Fibroblast of lung (primary cell): ENCODE measurements at regions not wholly inside any gene's neighbourhood (a gene's known extent, or its start where the extent isn't known, plus 50 kb on each side); places are given as distances from the start of the nearest gene placed in this dataset.

Experiments
- DNase-seq, 2 donors: peaks; one replicate each; pipeline versions ENCODE4 v3.0.0 to v3.0.0-alpha.2; 2010; ENCODE audit warnings: low read depth in 2 of 2
- H2AFZ ChIP-seq: 2 replicates; pipeline ENCODE4 v1.5.1; 2012; ENCODE audit warnings: low read length, control low read depth, inconsistent platforms
- H3K27ac ChIP-seq: 2 replicates; pipeline ENCODE4 v1.5.1; 2011; ENCODE audit warnings: low read length, control low read depth; ENCODE audit not compliant: insufficient read depth
- H3K27me3 ChIP-seq: 2 replicates; pipeline ENCODE4 v1.5.1; 2011; ENCODE audit warnings: mild to moderate bottlenecking, low read length; ENCODE audit not compliant: control insufficient read depth, insufficient read depth
- H3K36me3 ChIP-seq: 2 replicates; pipeline ENCODE4 v1.5.1; 2011; ENCODE audit warnings: low read length; ENCODE audit not compliant: control insufficient read depth, insufficient read depth
- H3K4me1 ChIP-seq: 2 replicates; pipeline ENCODE4 v1.5.1; 2011; ENCODE audit warnings: low read length; ENCODE audit not compliant: control insufficient read depth, insufficient read depth; ENCODE audit errors: extremely low read depth
- H3K4me2 ChIP-seq: 2 replicates; pipeline ENCODE4 v1.5.1; 2011; ENCODE audit warnings: low read length, control low read depth; ENCODE audit not compliant: insufficient read depth; ENCODE audit errors: extremely low read depth
- H3K4me3 ChIP-seq, 4 experiments: fragments of 200-600 bp in 1 of 4; sonication (generic) in 1 of 4; replicated peaks in 1 of 4; 2 replicates each; pipeline ENCODE4 v1.5.1; 2011 to 2016; ENCODE audit warnings: low read length in 4 of 4, low read depth in 3 of 4, mild to moderate bottlenecking in 3 of 4, control low read depth in 2 of 4, inconsistent platforms in 1 of 4, mixed read lengths in 1 of 4; ENCODE audit not compliant: insufficient read depth in 1 of 4; ENCODE audit errors: control extremely low read depth in 1 of 4
- H3K79me2 ChIP-seq: 2 replicates; pipeline ENCODE4 v1.5.1; 2012; ENCODE audit warnings: mild to moderate bottlenecking, low read length, inconsistent platforms; ENCODE audit not compliant: control insufficient read depth, insufficient read depth
- H3K9ac ChIP-seq: 2 replicates; pipeline ENCODE4 v1.5.1; 2011; ENCODE audit warnings: mild to moderate bottlenecking, low read length, control low read depth; ENCODE audit not compliant: insufficient read depth
- H3K9me3 ChIP-seq: 2 replicates; pipeline ENCODE4 v1.5.1; 2012; ENCODE audit warnings: low read depth, low read length; ENCODE audit not compliant: control insufficient read depth, insufficient read depth
- H4K20me1 ChIP-seq: 2 replicates; pipeline ENCODE4 v1.5.1; 2011; ENCODE audit warnings: low read length; ENCODE audit not compliant: control insufficient read depth, insufficient read depth; ENCODE audit errors: extremely low read depth
- CTCF ChIP-seq, 2 donors: IDR thresholded peaks in 1 of 2; conservative IDR thresholded peaks in 1 of 2; 1 replicate in 1 of 2; 2 replicates in 1 of 2; pipeline ENCODE4 v1.5.1; 2011 to 2012; ENCODE audit warnings: low read length in 2 of 2, control low read depth in 1 of 2, inconsistent platforms in 1 of 2, low read depth in 1 of 2, mild to moderate bottlenecking in 1 of 2
- EZH2 ChIP-seq: IDR thresholded peaks from 2 replicates; pipeline ENCODE4 v1.5.1; 2012; ENCODE audit warnings: low read length, control low read depth, mild to moderate bottlenecking; ENCODE audit errors: missing control alignments

GRCh38 chrX:139125916-139126315 lies 404.6 kb upstream of the F9 start:
- Histone ChIP-seq H3K27ac (no peak overlapping the region), H3K4me1 (no peaks in the 10 kb centered on the region), H3K4me3 (no peak overlapping the region), H4K20me1 (no peaks in the 10 kb centered on the region), H3K36me3 (no peaks in the 10 kb centered on the region), H2AFZ (no peak overlapping the region), H3K9me3 (no peaks in the 10 kb centered on the region), H3K9ac (no peak overlapping the region), H3K79me2 (no peaks in the 10 kb centered on the region), H3K4me2 (no peak overlapping the region), H3K27me3 (no peaks in the 10 kb centered on the region)
- no peak for DNase-seq
- no peak for TF ChIP-seq EZH2
- TF ChIP-seq CTCF (conservative IDR thresholded peaks at IDR 0.05 in 1 of 2, IDR thresholded peaks at IDR 0.05 in 1 of 2; ENCODE audit: low read depth in 1 of 2, low read length in 2 of 2): no peak

GRCh38 chrX:139121616-139122286 lies 408.8 kb upstream of the F9 start:
- Histone ChIP-seq H3K36me3 (no peaks in the 10 kb centered on the region), H3K9me3 (no peaks in the 10 kb centered on the region), H3K27ac (no peak overlapping the region), H3K4me2 (no peak overlapping the region), H4K20me1 (no peaks in the 10 kb centered on the region), H3K79me2 (no peaks in the 10 kb centered on the region), H3K4me3 (no peak overlapping the region), H3K27me3 (no peaks in the 10 kb centered on the region), H3K4me1 (no peaks in the 10 kb centered on the region), H2AFZ (no peak overlapping the region), H3K9ac (no peak overlapping the region)
- DNase-seq: no peak
- no peak for TF ChIP-seq CTCF (conservative IDR thresholded peaks at IDR 0.05 in 1 of 2, IDR thresholded peaks at IDR 0.05 in 1 of 2; ENCODE audit: low read depth in 1 of 2, low read length in 2 of 2)
- no peak for TF ChIP-seq EZH2

GRCh38 chrX:139120760-139121159 lies 409.2 kb upstream of the FGF13 start:
- H3K27ac ChIP-seq: no peak overlapping the region
- H3K4me2 ChIP-seq: no peak overlapping the region
- TF ChIP-seq EZH2: no peak
- no peaks in the 10 kb centered on the region for H3K9me3 ChIP-seq
- H4K20me1 ChIP-seq: no peaks in the 10 kb centered on the region
- H3K4me1 ChIP-seq: no peaks in the 10 kb centered on the region
- H2AFZ ChIP-seq: no peak overlapping the region
- no peaks in the 10 kb centered on the region for H3K79me2 ChIP-seq
- H3K36me3 ChIP-seq: no peaks in the 10 kb centered on the region
- no peak overlapping the region for H3K9ac ChIP-seq
- no peak overlapping the region for H3K4me3 ChIP-seq
- peak in 1 of 2 donors; percentile 88 for DNase-seq
- no peaks in the 10 kb centered on the region for H3K27me3 ChIP-seq
